Stomach (tissue), 8 donors: ENCODE measurements at regions not wholly inside any gene's neighbourhood (a gene's known extent, or its start where the extent isn't known, plus 50 kb on each side); places are given as distances from the start of the nearest gene placed in this dataset.

Experiments used
- DNase-seq, 2 donors: peaks; one replicate each; pipeline versions ENCODE4 v3.0.0 to v3.0.0-alpha.2; 2013 to 2019
- H3K27ac ChIP-seq, 5 donors: fragments of 200-600 bp in 4 of 5; sonication (generic) in 4 of 5; one replicate each; pipeline ENCODE4 v1.5.1; 2013 to 2019; ENCODE audit warnings: mild to moderate bottlenecking in 1 of 5, moderate library complexity in 1 of 5
- H3K27me3 ChIP-seq, 3 donors: fragments of 200-600 bp; sonication (generic); one replicate each; pipeline ENCODE4 v1.5.1; 2017 to 2019; ENCODE audit warnings: mixed run types in 1 of 3
- H3K36me3 ChIP-seq, 4 donors: fragments of 200-600 bp; sonication (generic); 1 replicate in 3 of 4; 2 replicates in 1 of 4; pipeline ENCODE4 v1.5.1; 2016 to 2019
- H3K4me1 ChIP-seq, 4 donors: fragments of 200-600 bp; sonication (generic); one replicate each; pipeline ENCODE4 v1.5.1; 2016 to 2019
- H3K4me3 ChIP-seq, 4 donors: fragments of 200-600 bp; sonication (generic) in 3 of 4; one replicate each; pipeline ENCODE4 v1.5.1; 2016 to 2019; ENCODE audit warnings: mild to moderate bottlenecking in 1 of 4
- H3K9me3 ChIP-seq, 4 donors: fragments of 200-600 bp; sonication (generic); one replicate each; pipeline ENCODE4 v1.5.1; 2016 to 2019
- CTCF ChIP-seq, 7 experiments: fragments of 450-650 bp in 4 of 7; fragments of 200-600 bp in 3 of 7; sonication (generic) in 3 of 7; IDR thresholded peaks; one replicate each; pipeline ENCODE4 v1.5.1; 2016 to 2019; ENCODE audit warnings: antibody characterized with exemption in 7 of 7, control low read depth in 2 of 7, mild to moderate bottlenecking in 1 of 7
- EP300 ChIP-seq: sonication (generic); formaldehyde crosslinking; IDR thresholded peaks from one replicate; pipeline ENCODE4 v1.6.1; 2017; ENCODE audit warnings: antibody characterized with exemption
- POLR2A ChIP-seq, 4 donors: fragments of 450-650 bp; IDR thresholded peaks; one replicate each; pipeline ENCODE4 v1.6.1; 2016; ENCODE audit warnings: antibody characterized with exemption in 4 of 4, control low read depth in 2 of 4, mild to moderate bottlenecking in 1 of 4, moderate library complexity in 1 of 4
- POLR2AphosphoS5 ChIP-seq, 3 donors: sonication (generic); formaldehyde crosslinking; IDR thresholded peaks; one replicate each; pipeline ENCODE4 v1.6.1; 2016; ENCODE audit warnings: antibody characterized with exemption in 3 of 3
- WGBS, 5 donors: extraction: QIAGEN DNeasy Blood & Tissue Kit in 3 of 5; methylation state at CpG; one replicate each; pipeline versions ENCODE4 v1.1.5 to v1.1.7; 2013 to 2018; 5-methylcytosine and 5-hydroxymethylcytosine counted together
- intact Hi-C: fragments of 100-400 bp; cut with DNase I; formaldehyde crosslinking; loops from one replicate; pipeline ENCODE4 v1.15.1; 2023; ENCODE audit warnings: low total_unique reads
- donor health status: healthy with polysubstance abuse.
- donor health status: Bipolar disorder and iron deficiency.
- donor health status: healthy.

- Histone ChIP-seq H3K4me3 (no peak overlapping the region), H3K27me3 (no peaks in the 10 kb centered on the region), H3K9me3 (peaks cover 0 to 6% (median 2%) of the 10 kb centered on the region in 4 donors), H3K36me3 (no peaks in the 10 kb centered on the region), H3K4me1 (no peaks in the 10 kb centered on the region), H3K27ac (no peak overlapping the region)
- 64 to 81% (median 72%) methylated on average over 3 of the region's 3 CpGs for WGBS, 5 donors
- intact Hi-C loops = no loop called here
- DNase-seq = no peak
- TF ChIP-seq POLR2A (IDR thresholded peaks at IDR 0.05) (no peak), POLR2AphosphoS5 (IDR thresholded peaks at IDR 0.05) (no peak), EP300 (no peak), CTCF (IDR thresholded peaks at IDR 0.05) (no peak)
Measured at GRCh38 chr3:106929081-106929480, 448.2 kb upstream of the CCDC54 start.

DNA sequence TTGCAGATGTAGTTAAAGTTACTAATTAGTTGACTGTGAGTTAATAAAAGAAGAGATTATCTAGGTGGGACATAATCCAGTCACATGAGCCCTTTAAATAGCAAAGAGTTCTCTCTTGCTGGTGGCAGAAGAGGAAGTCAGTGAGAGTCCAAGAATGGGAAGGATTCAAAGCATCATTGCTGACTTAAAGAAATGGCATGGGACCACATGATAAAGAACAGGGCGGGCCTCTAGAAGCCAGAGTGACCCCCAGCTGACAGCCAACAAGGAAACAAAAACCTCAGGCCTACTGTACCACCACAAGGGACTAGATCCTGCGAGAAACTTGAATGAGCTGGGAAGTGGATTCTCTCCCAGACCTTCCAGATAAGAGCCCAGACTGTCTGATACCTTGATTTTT, 447.2 kb upstream of the CCDC54 start:
- WGBS, 5 donors = 51 to 79% (median 63%) methylated on average over 2 of the region's 2 CpGs
- no peak overlapping the region for H3K4me3 ChIP-seq
- H3K9me3 ChIP-seq = peaks cover 0 to 15% (median 6%) of the 10 kb centered on the region in 4 donors
- TF ChIP-seq CTCF (IDR thresholded peaks at IDR 0.05) (no peak), POLR2AphosphoS5 (IDR thresholded peaks at IDR 0.05) (no peak), POLR2A (IDR thresholded peaks at IDR 0.05) (no peak), EP300 (no peak)
- no peaks in the 10 kb centered on the region for H3K27me3 ChIP-seq
- no peaks in the 10 kb centered on the region for H3K36me3 ChIP-seq
- intact Hi-C loops = no loop called here
- no peak overlapping the region for H3K27ac ChIP-seq
- H3K4me1 ChIP-seq = no peaks in the 10 kb centered on the region
- no peak for DNase-seq

- no peaks in the 10 kb centered on the region for H3K27me3 ChIP-seq
- peaks cover 0 to 15% (median 6%) of the 10 kb centered on the region in 4 donors for H3K9me3 ChIP-seq
- intact Hi-C loops = no loop called here
- H3K36me3 ChIP-seq = no peaks in the 10 kb centered on the region
- WGBS, 5 donors = 86 to 94% (median 90%) methylated on average over 1 of the region's 1 CpG
- no peaks in the 10 kb centered on the region for H3K4me1 ChIP-seq
- no peak for DNase-seq
- TF ChIP-seq POLR2A (IDR thresholded peaks at IDR 0.05) (no peak), CTCF (IDR thresholded peaks at IDR 0.05) (no peak), POLR2AphosphoS5 (IDR thresholded peaks at IDR 0.05) (no peak), EP300 (no peak)
- no peak overlapping the region for H3K4me3 ChIP-seq
- H3K27ac ChIP-seq = no peak overlapping the region
Measured at GRCh38 chr3:106931904-106932303, 445.3 kb upstream of the CCDC54 start.

GRCh38 chr3:106936337-106936736, 440.9 kb upstream of the CCDC54 start:
- TF ChIP-seq POLR2AphosphoS5 (IDR thresholded peaks at IDR 0.05) (no peak), CTCF (IDR thresholded peaks at IDR 0.05) (no peak), EP300 (no peak), POLR2A (IDR thresholded peaks at IDR 0.05) (no peak)
- no peak for DNase-seq
- intact Hi-C loops = no loop called here
- Histone ChIP-seq H3K9me3 (peaks cover 0 to 21% (median 6%) of the 10 kb centered on the region in 4 donors), H3K27me3 (no peaks in the 10 kb centered on the region), H3K36me3 (no peaks in the 10 kb centered on the region), H3K27ac (no peak overlapping the region), H3K4me3 (no peak overlapping the region), H3K4me1 (no peaks in the 10 kb centered on the region)
- 50 to 63% (median 52%) methylated on average over 4 of the region's 4 CpGs for WGBS, 5 donors
